A673 (cell line): ENCODE measurements at regions not wholly inside any gene's neighbourhood (a gene's known extent, or its start where the extent isn't known, plus 50 kb on each side); places are given as distances from the start of the nearest gene placed in this dataset.

Experiments
- CTCF ChIP-seq: fragments of 300-800, 200-600 bp; sonication (generic); conservative IDR thresholded peaks from 2 replicates; pipeline ENCODE4 v1.5.1; 2017; ENCODE audit warnings: low read depth, mild to moderate bottlenecking, antibody characterized with exemption, low read length, moderate library complexity, mixed read lengths
- EZH2 ChIP-seq: fragments of 200-600 bp; sonication (generic); IDR thresholded peaks from 2 replicates; pipeline ENCODE4 v1.6.1; 2017; ENCODE audit warnings: borderline replicate concordance, low read depth, mild to moderate bottlenecking, mixed read lengths, antibody characterized with exemption, low read length; ENCODE audit not compliant: poor library complexity, severe bottlenecking

- no peak for TF ChIP-seq CTCF
- TF ChIP-seq EZH2 = no peak
These were observed 81.1 kb upstream of the ADAD1 start for GRCh38 chr4:122297694-122298093.
